HG03469 (cell line): ENCODE measurements at regions not wholly inside any gene's neighbourhood (a gene's known extent, or its start where the extent isn't known, plus 50 kb on each side); places are given as distances from the start of the nearest gene placed in this dataset.
"Not testable (repeated sequence)": the region's sequence is repeated elsewhere in the genome, so short reads cannot be mapped to it uniquely, and the experiment has no call there.

Experiments used
- ATAC-seq: cut with Tn5 transposase; IDR thresholded peaks from one replicate; pipeline ENCODE4 v1.9.1; 2021; ENCODE audit warnings: mild to moderate bottlenecking, moderate library complexity, moderate number of reproducible peaks; ENCODE audit not compliant: unreplicated experiment

- ATAC-seq: no peak
These were observed 159.0 kb upstream of the GALNT2 start for GRCh38 chr1:229907884-229908638.

- no peak for ATAC-seq
These were observed 158.3 kb upstream of the GALNT2 start for GRCh38 chr1:229908689-229909088.

- ATAC-seq: no peak
These were observed 153.5 kb upstream of the GALNT2 start for GRCh38 chr1:229913489-229913888.

- not testable (repeated sequence) for ATAC-seq
These were observed 147.6 kb upstream of the GALNT2 start for GRCh38 chr1:229919488-229919887.

- no peak for ATAC-seq
These were observed 146.4 kb upstream of the GALNT2 start for GRCh38 chr1:229920683-229921082.

GRCh38 chr1:229922249-229922648 is 144.8 kb upstream of the GALNT2 start:
- no peak for ATAC-seq

GRCh38 chr1:229924639-229925038 is 142.4 kb upstream of the GALNT2 start:
- ATAC-seq: no peak

GRCh38 chr1:229928767-229929166 is 138.3 kb upstream of the GALNT2 start:
- no peak for ATAC-seq

GRCh38 chr1:229931751-229932150 is 135.3 kb upstream of the GALNT2 start:
- ATAC-seq: not testable (repeated sequence)

GRCh38 chr1:229935157-229935556 is 131.9 kb upstream of the GALNT2 start:
- ATAC-seq: not testable (repeated sequence)

- no peak for ATAC-seq
These were observed 128.5 kb upstream of the GALNT2 start for GRCh38 chr1:229938551-229938950.

GRCh38 chr1:229940684-229941083 is 126.4 kb upstream of the GALNT2 start:
- ATAC-seq: no peak

- no peak for ATAC-seq
These were observed 125.9 kb upstream of the GALNT2 start for GRCh38 chr1:229941160-229941559.

GRCh38 chr1:229941831-229942230 is 125.2 kb upstream of the GALNT2 start:
- ATAC-seq: no peak

GRCh38 chr1:229942501-229942900 is 124.5 kb upstream of the GALNT2 start:
- ATAC-seq: no peak

GRCh38 chr1:229943148-229943714 is 123.8 kb upstream of the GALNT2 start:
- no peak for ATAC-seq

GRCh38 chr1:229943988-229944743 is 122.9 kb upstream of the GALNT2 start:
- ATAC-seq: no peak

GRCh38 chr1:229945795-229946194 is 121.2 kb upstream of the GALNT2 start:
- no peak for ATAC-seq

GRCh38 chr1:229947968-229948367 is 119.1 kb upstream of the GALNT2 start:
- no peak for ATAC-seq

- no peak for ATAC-seq
These were observed 118.6 kb upstream of the GALNT2 start for GRCh38 chr1:229948438-229948837.

GRCh38 chr1:229949500-229949899 is 117.5 kb upstream of the GALNT2 start:
- ATAC-seq: no peak

- ATAC-seq: no peak
These were observed 117.0 kb upstream of the GALNT2 start for GRCh38 chr1:229950020-229950419.
